ENCODE measurements at regions not wholly inside any gene's neighbourhood (a gene's known extent, or its start where the extent isn't known, plus 50 kb on each side); places are given as distances from the start of the nearest gene placed in this dataset.

DNA sequence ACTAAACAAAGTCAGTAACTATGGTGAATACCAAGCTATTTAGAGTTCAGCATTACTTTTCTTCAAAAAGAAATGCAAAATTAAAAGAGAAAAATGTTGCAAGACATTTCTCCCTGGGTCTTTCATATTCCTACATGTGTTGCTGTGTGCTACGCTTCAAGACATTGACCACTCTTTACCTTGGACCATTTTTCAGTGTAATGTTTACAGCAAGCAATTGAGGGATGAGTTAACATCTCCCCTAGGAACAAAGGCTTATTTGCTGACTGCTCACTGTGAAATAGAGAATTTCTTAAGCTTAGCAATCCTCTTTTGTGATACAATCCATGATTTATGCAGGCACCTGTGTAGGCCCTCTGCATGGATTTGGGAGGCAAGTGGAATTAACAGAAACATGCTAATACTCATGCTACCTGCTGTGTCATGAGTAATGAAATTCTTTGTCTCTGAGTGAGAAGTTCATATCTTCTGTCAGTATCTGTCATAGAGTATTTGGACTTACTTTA, 1202.9 kb upstream of the CDH8 start:
- TF ChIP-seq CTCF (IDR thresholded peaks at IDR 0.05; ENCODE audit: insufficient read depth, low read length) (no peak), POLR2AphosphoS5 (IDR thresholded peaks at IDR 0.05; ENCODE audit: low read depth) (no peak), SPI1 (IDR thresholded peaks at IDR 0.05; ENCODE audit: borderline replicate concordance, low read depth) (no peak)

Data from HL-60 (cell line).